Panc1 (cell line): ENCODE measurements at regions not wholly inside any gene's neighbourhood (a gene's known extent, or its start where the extent isn't known, plus 50 kb on each side); places are given as distances from the start of the nearest gene placed in this dataset.
A peak's percentile ranks its signal among the peaks of the same experiment; 100 is the strongest.

Source experiments
- ATAC-seq: fragments of 200-7000 bp; cut with Tn5 transposase; 2 replicates; pipeline ENCODE4 v1.9.1; 2020; ENCODE audit warnings: mild to moderate bottlenecking, moderate library complexity
- BruUV-seq: library from RNA; stranded (reverse); fragments of 400-500 nt; replicated peaks from 2 replicates; lab custom pipeline; 2021; lab: Mats Ljungman, UMichigan
- CTCF ChIA-PET: fragments of 300-600 bp; sonication (Branson Sonifier 250); formaldehyde crosslinking; loops from one replicate; lab custom pipeline; 2022; ENCODE audit warnings: antibody characterized with exemption; lab: Charles Lee
- POLR2A ChIA-PET: fragments of 300-600 bp; sonication (Branson Sonifier 250); formaldehyde crosslinking; loops from one replicate; lab custom pipeline; 2022; ENCODE audit warnings: antibody characterized with exemption; lab: Charles Lee
- DNase-seq: peaks from one replicate; pipeline ENCODE4 v3.0.0-alpha.2; 2010; ENCODE audit warnings: low read depth, low spot score
- H3K27ac ChIP-seq: 2 replicates; pipeline ENCODE4 v1.5.1; 2011; ENCODE audit warnings: mild to moderate bottlenecking, low read length, inconsistent platforms
- H3K27me3 ChIP-seq: fragments of 200-500 bp; sonication (Bioruptor generic); 2 replicates; pipeline ENCODE4 v1.6.0; 2014; ENCODE audit warnings: low read length, inconsistent platforms; ENCODE audit not compliant: control insufficient read depth, insufficient read depth
- H3K36me3 ChIP-seq: fragments of 200-500 bp; sonication (Bioruptor generic); 2 replicates; pipeline ENCODE4 v1.5.1; 2014; ENCODE audit warnings: inconsistent platforms, mild to moderate bottlenecking, low read length, moderate library complexity; ENCODE audit not compliant: control insufficient read depth, insufficient read depth
- H3K4me1 ChIP-seq: 2 replicates; pipeline ENCODE4 v1.5.1; 2011; ENCODE audit warnings: inconsistent platforms, mild to moderate bottlenecking, low read length, moderate library complexity; ENCODE audit not compliant: control insufficient read depth, insufficient read depth
- H3K4me3 ChIP-seq, 2 experiments: 2 replicates each; pipeline ENCODE4 v1.5.1; 2011 to 2012; ENCODE audit warnings: low read depth in 2 of 2, low read length in 2 of 2, mild to moderate bottlenecking in 2 of 2, inconsistent platforms in 1 of 2, moderate library complexity in 1 of 2
- H3K9me3 ChIP-seq: fragments of 200-500 bp; sonication (Bioruptor generic); 2 replicates; pipeline ENCODE4 v1.5.1; 2014; ENCODE audit warnings: low read depth, mild to moderate bottlenecking, inconsistent platforms, low read length, moderate library complexity; ENCODE audit not compliant: control insufficient read depth, insufficient read depth
- POLR2AphosphoS5 ChIP-seq: IDR thresholded peaks from 2 replicates; pipeline ENCODE4 v1.6.1; 2012; ENCODE audit warnings: mild to moderate bottlenecking, low read depth, low read length, moderate library complexity
- REST ChIP-seq, 2 experiments: IDR thresholded peaks; 2 replicates each; pipeline ENCODE4 v1.6.1; 2011 to 2012; ENCODE audit warnings: low read depth in 2 of 2, control low read depth in 1 of 2, low read length in 1 of 2, mild to moderate bottlenecking in 1 of 2, moderate library complexity in 1 of 2; ENCODE audit not compliant: insufficient read depth in 1 of 2
- SIN3A ChIP-seq: IDR thresholded peaks from 2 replicates; pipeline ENCODE4 v1.6.1; 2012; ENCODE audit warnings: low read depth, mild to moderate bottlenecking, low read length, moderate library complexity, borderline replicate concordance; ENCODE audit not compliant: insufficient read depth
- TCF7L2 ChIP-seq: IDR thresholded peaks from 2 replicates; pipeline ENCODE4 v1.6.1; 2011; ENCODE audit warnings: mild to moderate bottlenecking, low read depth, low read length, inconsistent platforms
- in situ Hi-C: cut with HindIII; loops from 2 replicates; pipeline ENCODE4 v1.10.0; 2016; ENCODE audit warnings: low sequenced_read_pairs, low pct_unique_long_range_greater_than_20kb
- intact Hi-C: fragments of 100-400 bp; cut with micrococcal nuclease; formaldehyde crosslinking; loops from one replicate; pipeline ENCODE4 v1.10.0; 2022; ENCODE audit not compliant: unreplicated experiment
- TF ChIP-seq, protein P1 (sequence below): fragments of 450-650 bp; IDR thresholded peaks from 2 replicates; pipeline ENCODE4 v1.5.1; 2017; ENCODE audit warnings: mild to moderate bottlenecking

DNA sequence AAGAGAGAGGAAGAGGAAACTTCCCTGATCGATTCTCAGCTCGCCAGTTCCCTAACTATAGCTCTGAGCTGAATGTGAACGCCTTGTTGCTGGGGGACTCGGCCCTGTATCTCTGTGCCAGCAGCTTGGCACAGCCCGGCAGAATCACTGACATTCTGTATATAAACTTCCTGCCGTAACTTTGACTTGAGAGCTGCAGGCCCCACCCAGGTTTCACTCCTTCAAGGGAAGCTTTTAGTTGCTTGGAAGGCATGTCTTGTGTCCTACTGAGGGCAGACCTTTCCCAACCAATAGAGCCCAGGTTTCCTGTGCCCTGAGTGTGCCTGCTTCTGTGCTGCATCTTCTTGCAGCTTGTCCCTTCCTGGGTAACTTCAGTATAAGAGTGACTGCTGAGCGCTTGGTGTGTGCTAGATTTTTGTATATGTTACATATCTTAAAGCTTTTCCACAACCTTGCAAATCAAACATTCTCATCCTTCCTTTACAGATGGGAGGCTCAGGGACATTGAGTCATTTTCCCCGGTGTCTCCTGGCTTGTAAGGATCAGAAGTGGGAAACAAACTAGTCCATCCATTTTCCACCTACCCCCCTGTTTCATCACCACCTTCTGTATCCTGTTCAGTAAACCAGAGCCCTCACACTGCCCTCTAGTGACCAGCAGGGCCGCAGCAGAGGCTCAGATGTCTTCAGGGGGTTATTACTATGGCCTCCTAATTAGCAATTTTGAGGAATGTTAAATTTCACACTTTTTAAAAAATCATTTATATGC, 225.2 kb upstream of the PRSS58 start:
- H3K9me3 ChIP-seq, result no peaks in the 10 kb centered on the region
- no peaks in the 10 kb centered on the region for H3K36me3 ChIP-seq
- H3K27ac ChIP-seq, result no peak overlapping the region
- TF ChIP-seq REST (IDR thresholded peaks at IDR 0.05; ENCODE audit: insufficient read depth in 1 of 2, low read depth in 2 of 2, low read length in 1 of 2), result no peak
- no peak for TF ChIP-seq POLR2AphosphoS5
- TF ChIP-seq, protein P1, sequence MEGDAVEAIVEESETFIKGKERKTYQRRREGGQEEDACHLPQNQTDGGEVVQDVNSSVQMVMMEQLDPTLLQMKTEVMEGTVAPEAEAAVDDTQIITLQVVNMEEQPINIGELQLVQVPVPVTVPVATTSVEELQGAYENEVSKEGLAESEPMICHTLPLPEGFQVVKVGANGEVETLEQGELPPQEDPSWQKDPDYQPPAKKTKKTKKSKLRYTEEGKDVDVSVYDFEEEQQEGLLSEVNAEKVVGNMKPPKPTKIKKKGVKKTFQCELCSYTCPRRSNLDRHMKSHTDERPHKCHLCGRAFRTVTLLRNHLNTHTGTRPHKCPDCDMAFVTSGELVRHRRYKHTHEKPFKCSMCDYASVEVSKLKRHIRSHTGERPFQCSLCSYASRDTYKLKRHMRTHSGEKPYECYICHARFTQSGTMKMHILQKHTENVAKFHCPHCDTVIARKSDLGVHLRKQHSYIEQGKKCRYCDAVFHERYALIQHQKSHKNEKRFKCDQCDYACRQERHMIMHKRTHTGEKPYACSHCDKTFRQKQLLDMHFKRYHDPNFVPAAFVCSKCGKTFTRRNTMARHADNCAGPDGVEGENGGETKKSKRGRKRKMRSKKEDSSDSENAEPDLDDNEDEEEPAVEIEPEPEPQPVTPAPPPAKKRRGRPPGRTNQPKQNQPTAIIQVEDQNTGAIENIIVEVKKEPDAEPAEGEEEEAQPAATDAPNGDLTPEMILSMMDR, result peak; percentile 92
- TF ChIP-seq TCF7L2, result no peak
- no peak for TF ChIP-seq SIN3A
- no TSS peak for BruUV-seq
- peaks cover 3% of the 10 kb centered on the region; the same call in 1 of the 2 replicates for H3K27me3 ChIP-seq
- ChIA-PET POLR2A (no interaction called here), CTCF (interaction anchor here (0.8 kb wide), 1 partner anchor 23 kb away, joined by 3 read pairs; no protein-coding TSS in a partner anchor)
- H3K4me1 ChIP-seq, result no peaks in the 10 kb centered on the region
- no peak for DNase-seq
- in situ Hi-C loops, result no loop called here
- peak; percentile 88 for ATAC-seq
- no peak overlapping the region for H3K4me3 ChIP-seq
- intact Hi-C loops, result no loop called here

DNA sequence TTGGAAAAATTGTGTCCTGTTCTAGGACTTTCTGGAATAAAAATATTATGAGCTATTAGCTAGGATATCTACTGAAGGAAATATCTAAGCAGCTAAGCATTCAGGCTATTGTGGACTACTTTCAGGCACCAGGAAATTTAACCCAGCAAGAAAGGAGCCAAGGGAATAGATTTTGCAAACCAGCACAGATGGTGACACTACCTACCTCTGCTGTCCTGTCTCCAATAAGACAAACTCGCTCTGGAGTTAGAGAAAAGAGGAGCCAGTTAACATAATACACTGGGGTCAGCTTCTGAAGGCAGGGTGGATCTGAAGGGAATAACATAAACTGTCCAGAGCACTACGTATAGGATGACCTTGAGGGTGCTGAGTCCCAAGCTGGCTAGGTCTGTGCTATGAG, 223.7 kb upstream of the PRSS58 start:
- DNase-seq (no peak), ATAC-seq (no peak)
- in situ Hi-C loops, result no loop called here
- POLR2A ChIA-PET, result no interaction called here
- Histone ChIP-seq H3K9me3 (no peaks in the 10 kb centered on the region), H3K4me1 (no peaks in the 10 kb centered on the region), H3K27me3 (peaks cover 3% of the 10 kb centered on the region; the same call in 1 of the 2 replicates), H3K36me3 (no peaks in the 10 kb centered on the region), H3K27ac (no peak overlapping the region), H3K4me3 (no peak overlapping the region)
- CTCF ChIA-PET, result interaction anchor here (0.5 to 1.0 kb wide), 2 partner anchors 11 to 22 kb away, joined by 3 to 5 read pairs; no protein-coding TSS in a partner anchor
- intact Hi-C loops, result no loop called here
- no TSS peak for BruUV-seq
- no peak for TF ChIP-seq TCF7L2
- TF ChIP-seq, protein P1, result peak; percentile 20; the same call in 1 of the 2 replicates
